ENCODE measurements at regions not wholly inside any gene's neighbourhood (a gene's known extent, or its start where the extent isn't known, plus 50 kb on each side); places are given as distances from the start of the nearest gene placed in this dataset.

GRCh38 chr17:53278466-53278865 lies 544.3 kb upstream of the KIF2B start:
- Histone ChIP-seq H3K27me3 (ENCODE audit: control insufficient read depth in 3 of 3, insufficient read depth in 3 of 3, low read length in 3 of 3) (no peaks in the 10 kb centered on the region), H3K4me3 (ENCODE audit: low read depth in 1 of 3, low read length in 3 of 3) (no peak overlapping the region), H3K36me3 (ENCODE audit: control insufficient read depth in 3 of 3, insufficient read depth in 2 of 3, low read depth in 1 of 3, low read length in 3 of 3) (no peaks in the 10 kb centered on the region), H3K9me3 (ENCODE audit: control insufficient read depth in 2 of 2, insufficient read depth in 1 of 2, low read depth in 1 of 2, low read length in 1 of 2) (no peaks in the 10 kb centered on the region), H3K4me1 (ENCODE audit: control insufficient read depth in 3 of 3, insufficient read depth in 2 of 3, low read depth in 1 of 3, low read length in 2 of 3) (no peaks in the 10 kb centered on the region), H3K27ac (ENCODE audit: low read depth in 1 of 3, low read length in 2 of 3) (no peak overlapping the region)
- 73 to 88% (median 80%) methylated on average over 1 of the region's 1 CpG for WGBS, 3 donors
- DNase-seq (no peak), FAIRE-seq (no peak)

- no peaks in the 10 kb centered on the region for H3K4me1 ChIP-seq (ENCODE audit: control insufficient read depth in 3 of 3, insufficient read depth in 2 of 3, low read depth in 1 of 3, low read length in 2 of 3)
- 50 to 57% (median 56%) methylated on average over 2 of the region's 2 CpGs for WGBS, 3 donors
- H3K4me3 ChIP-seq (ENCODE audit: low read depth in 1 of 3, low read length in 3 of 3) = no peak overlapping the region
- DNase-seq (no peak), FAIRE-seq (no peak)
- no peak overlapping the region for H3K27ac ChIP-seq (ENCODE audit: low read depth in 1 of 3, low read length in 2 of 3)
- no peaks in the 10 kb centered on the region for H3K9me3 ChIP-seq (ENCODE audit: control insufficient read depth in 2 of 2, insufficient read depth in 1 of 2, low read depth in 1 of 2, low read length in 1 of 2)
- no peaks in the 10 kb centered on the region for H3K36me3 ChIP-seq (ENCODE audit: control insufficient read depth in 3 of 3, insufficient read depth in 2 of 3, low read depth in 1 of 3, low read length in 3 of 3)
- H3K27me3 ChIP-seq (ENCODE audit: control insufficient read depth in 3 of 3, insufficient read depth in 3 of 3, low read length in 3 of 3) = no peaks in the 10 kb centered on the region
Measured at GRCh38 chr17:53273126-53273525, 549.6 kb upstream of the KIF2B start.

DNA sequence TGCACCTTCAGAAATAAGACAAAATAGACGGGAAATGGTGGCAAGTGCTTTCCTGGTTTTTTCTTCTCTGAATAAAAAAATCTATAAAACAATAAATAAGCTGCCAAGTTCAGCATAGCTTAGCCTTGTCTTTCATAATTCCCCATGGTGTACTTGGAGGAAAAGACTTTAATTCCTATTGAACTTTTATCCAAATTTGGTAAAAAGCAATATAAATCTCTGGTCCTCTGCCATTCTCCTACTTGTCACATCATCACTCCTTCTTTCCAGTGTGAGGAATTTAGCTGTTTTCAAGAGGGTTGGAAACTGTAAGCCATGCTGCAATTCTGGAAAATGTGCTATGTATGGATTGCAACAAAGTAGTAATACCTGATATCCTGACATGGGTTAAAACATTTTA lies 551.8 kb upstream of the KIF2B start:
- Histone ChIP-seq H3K4me1 (ENCODE audit: control insufficient read depth in 3 of 3, insufficient read depth in 2 of 3, low read depth in 1 of 3, low read length in 2 of 3) (no peaks in the 10 kb centered on the region), H3K4me3 (ENCODE audit: low read depth in 1 of 3, low read length in 3 of 3) (no peak overlapping the region), H3K27me3 (ENCODE audit: control insufficient read depth in 3 of 3, insufficient read depth in 3 of 3, low read length in 3 of 3) (no peaks in the 10 kb centered on the region), H3K27ac (ENCODE audit: low read depth in 1 of 3, low read length in 2 of 3) (no peak overlapping the region), H3K36me3 (ENCODE audit: control insufficient read depth in 3 of 3, insufficient read depth in 2 of 3, low read depth in 1 of 3, low read length in 3 of 3) (no peaks in the 10 kb centered on the region), H3K9me3 (ENCODE audit: control insufficient read depth in 2 of 2, insufficient read depth in 1 of 2, low read depth in 1 of 2, low read length in 1 of 2) (no peaks in the 10 kb centered on the region)
- 62 to 79% (median 72%) methylated on average over 1 of the region's 1 CpG for WGBS, 3 donors
- no peak for FAIRE-seq
- DNase-seq = no peak

GRCh38 chr17:53264730-53265129 lies 558.0 kb upstream of the KIF2B start:
- no peak overlapping the region for H3K27ac ChIP-seq (ENCODE audit: low read depth in 1 of 3, low read length in 2 of 3)
- no peak overlapping the region for H3K4me3 ChIP-seq (ENCODE audit: low read depth in 1 of 3, low read length in 3 of 3)
- no peaks in the 10 kb centered on the region for H3K27me3 ChIP-seq (ENCODE audit: control insufficient read depth in 3 of 3, insufficient read depth in 3 of 3, low read length in 3 of 3)
- FAIRE-seq (no peak), DNase-seq (no peak)
- H3K36me3 ChIP-seq (ENCODE audit: control insufficient read depth in 3 of 3, insufficient read depth in 2 of 3, low read depth in 1 of 3, low read length in 3 of 3) = no peaks in the 10 kb centered on the region
- no peaks in the 10 kb centered on the region for H3K9me3 ChIP-seq (ENCODE audit: control insufficient read depth in 2 of 2, insufficient read depth in 1 of 2, low read depth in 1 of 2, low read length in 1 of 2)
- no peaks in the 10 kb centered on the region for H3K4me1 ChIP-seq (ENCODE audit: control insufficient read depth in 3 of 3, insufficient read depth in 2 of 3, low read depth in 1 of 3, low read length in 2 of 3)
- WGBS, 3 donors = 86 to 93% (median 91%) methylated on average over 1 of the region's 1 CpG

DNA sequence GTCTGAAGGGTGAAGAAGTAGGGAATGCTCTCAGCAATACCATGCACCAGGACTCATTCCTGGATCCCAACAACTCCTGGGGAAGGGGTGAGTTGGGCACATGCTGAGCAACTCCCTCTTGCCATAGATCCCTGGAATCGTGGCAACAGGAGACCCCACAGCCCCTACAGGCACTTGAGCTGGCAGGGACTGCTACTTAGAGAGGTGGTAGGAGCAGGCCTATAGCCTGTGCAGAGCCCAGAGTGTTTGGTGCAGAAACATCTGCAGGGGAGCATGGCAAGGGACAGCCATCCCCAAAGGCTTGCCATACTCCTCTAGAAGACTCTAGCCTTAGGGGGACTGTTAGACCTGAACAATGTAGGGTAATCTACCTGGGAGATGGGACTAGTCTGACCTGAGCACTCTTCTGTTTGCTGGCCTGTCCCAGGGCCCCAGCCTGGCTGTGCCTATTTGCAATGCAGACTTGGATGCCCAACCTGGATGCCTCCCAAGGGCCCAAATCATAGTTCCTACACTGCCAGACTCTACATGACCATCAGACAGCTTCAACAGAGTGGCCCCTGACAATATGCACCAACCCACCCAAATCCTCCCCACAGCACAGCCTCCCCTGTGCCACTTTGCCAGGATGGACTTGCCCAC lies 568.6 kb upstream of the KIF2B start:
- no peaks in the 10 kb centered on the region for H3K36me3 ChIP-seq (ENCODE audit: control insufficient read depth in 3 of 3, insufficient read depth in 2 of 3, low read depth in 1 of 3, low read length in 3 of 3)
- H3K9me3 ChIP-seq (ENCODE audit: control insufficient read depth in 2 of 2, insufficient read depth in 1 of 2, low read depth in 1 of 2, low read length in 1 of 2) = peaks cover 0 to 10% of the 10 kb centered on the region in 2 donors
- no peak overlapping the region for H3K27ac ChIP-seq (ENCODE audit: low read depth in 1 of 3, low read length in 2 of 3)
- FAIRE-seq (no peak), DNase-seq (no peak)
- WGBS, 3 donors = 0 to 41% (median 20%) methylated on average over 1 of the region's 1 CpG
- no peaks in the 10 kb centered on the region for H3K4me1 ChIP-seq (ENCODE audit: control insufficient read depth in 3 of 3, insufficient read depth in 2 of 3, low read depth in 1 of 3, low read length in 2 of 3)
- H3K27me3 ChIP-seq (ENCODE audit: control insufficient read depth in 3 of 3, insufficient read depth in 3 of 3, low read length in 3 of 3) = no peaks in the 10 kb centered on the region
- H3K4me3 ChIP-seq (ENCODE audit: low read depth in 1 of 3, low read length in 3 of 3) = no peak overlapping the region

GRCh38 chr17:53249036-53249435 lies 573.7 kb upstream of the KIF2B start:
- 13 to 23% (median 20%) methylated on average over 3 of the region's 3 CpGs for WGBS, 3 donors
- no peaks in the 10 kb centered on the region for H3K36me3 ChIP-seq (ENCODE audit: control insufficient read depth in 3 of 3, insufficient read depth in 2 of 3, low read depth in 1 of 3, low read length in 3 of 3)
- H3K27ac ChIP-seq (ENCODE audit: low read depth in 1 of 3, low read length in 2 of 3) = no peak overlapping the region
- no peak overlapping the region for H3K4me3 ChIP-seq (ENCODE audit: low read depth in 1 of 3, low read length in 3 of 3)
- no peak for DNase-seq
- no peaks in the 10 kb centered on the region for H3K4me1 ChIP-seq (ENCODE audit: control insufficient read depth in 3 of 3, insufficient read depth in 2 of 3, low read depth in 1 of 3, low read length in 2 of 3)
- no peaks in the 10 kb centered on the region for H3K9me3 ChIP-seq (ENCODE audit: control insufficient read depth in 2 of 2, insufficient read depth in 1 of 2, low read depth in 1 of 2, low read length in 1 of 2)
- FAIRE-seq = no peak
- H3K27me3 ChIP-seq (ENCODE audit: control insufficient read depth in 3 of 3, insufficient read depth in 3 of 3, low read length in 3 of 3) = no peaks in the 10 kb centered on the region

DNA sequence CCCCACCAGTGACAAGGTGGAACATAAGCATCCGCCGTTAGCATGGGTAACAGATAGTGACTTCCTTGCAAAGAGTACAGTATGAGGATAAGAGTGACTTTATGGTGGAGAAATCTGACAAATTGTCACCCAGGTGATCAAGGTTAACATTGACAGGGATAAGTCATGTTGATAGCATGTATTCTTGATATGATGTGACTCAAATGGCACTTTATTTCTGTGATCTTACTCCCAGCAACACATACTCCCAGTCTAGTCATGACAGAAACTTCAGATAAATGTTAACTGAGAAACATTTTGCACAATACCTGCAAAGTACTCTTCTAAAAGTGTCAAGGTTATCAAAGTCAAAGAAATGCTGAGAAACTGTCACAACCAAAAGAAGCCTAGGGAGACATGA lies 588.6 kb upstream of the KIF2B start:
- WGBS, 3 donors = 97 to 100% (median 99%) methylated on average over 2 of the region's 2 CpGs
- Histone ChIP-seq H3K36me3 (ENCODE audit: control insufficient read depth in 3 of 3, insufficient read depth in 2 of 3, low read depth in 1 of 3, low read length in 3 of 3) (no peaks in the 10 kb centered on the region), H3K4me1 (ENCODE audit: control insufficient read depth in 3 of 3, insufficient read depth in 2 of 3, low read depth in 1 of 3, low read length in 2 of 3) (no peaks in the 10 kb centered on the region), H3K9me3 (ENCODE audit: control insufficient read depth in 2 of 2, insufficient read depth in 1 of 2, low read depth in 1 of 2, low read length in 1 of 2) (no peaks in the 10 kb centered on the region), H3K27ac (ENCODE audit: low read depth in 1 of 3, low read length in 2 of 3) (no peak overlapping the region), H3K27me3 (ENCODE audit: control insufficient read depth in 3 of 3, insufficient read depth in 3 of 3, low read length in 3 of 3) (no peaks in the 10 kb centered on the region), H3K4me3 (ENCODE audit: low read depth in 1 of 3, low read length in 3 of 3) (no peak overlapping the region)
- DNase-seq (no peak), FAIRE-seq (no peak)

GRCh38 chr17:53227514-53227913 lies 595.2 kb upstream of the KIF2B start:
- no peak overlapping the region for H3K27ac ChIP-seq (ENCODE audit: low read depth in 1 of 3, low read length in 2 of 3)
- WGBS, 3 donors = 10 to 48% (median 39%) methylated on average over 2 of the region's 2 CpGs

GRCh38 chr17:53227111-53227510 lies 595.6 kb upstream of the KIF2B start:
- 38 to 45% (median 39%) methylated on average over 2 of the region's 2 CpGs for WGBS, 3 donors
- FAIRE-seq = no peak

More at GRCh38 chr17:53227514-53227913, 595.2 kb upstream of the KIF2B start:
- no peaks in the 10 kb centered on the region for H3K36me3 ChIP-seq (ENCODE audit: control insufficient read depth in 3 of 3, insufficient read depth in 2 of 3, low read depth in 1 of 3, low read length in 3 of 3)
- no peaks in the 10 kb centered on the region for H3K4me1 ChIP-seq (ENCODE audit: control insufficient read depth in 3 of 3, insufficient read depth in 2 of 3, low read depth in 1 of 3, low read length in 2 of 3)
- H3K9me3 ChIP-seq (ENCODE audit: control insufficient read depth in 2 of 2, insufficient read depth in 1 of 2, low read depth in 1 of 2, low read length in 1 of 2) = no peaks in the 10 kb centered on the region
- DNase-seq (peak; percentile 1 to 10), FAIRE-seq (no peak)
- H3K4me3 ChIP-seq (ENCODE audit: low read depth in 1 of 3, low read length in 3 of 3) = no peak overlapping the region
- no peaks in the 10 kb centered on the region for H3K27me3 ChIP-seq (ENCODE audit: control insufficient read depth in 3 of 3, insufficient read depth in 3 of 3, low read length in 3 of 3)

More at GRCh38 chr17:53227111-53227510, 595.6 kb upstream of the KIF2B start:
- Histone ChIP-seq H3K36me3 (ENCODE audit: control insufficient read depth in 3 of 3, insufficient read depth in 2 of 3, low read depth in 1 of 3, low read length in 3 of 3) (no peaks in the 10 kb centered on the region), H3K27me3 (ENCODE audit: control insufficient read depth in 3 of 3, insufficient read depth in 3 of 3, low read length in 3 of 3) (no peaks in the 10 kb centered on the region), H3K4me1 (ENCODE audit: control insufficient read depth in 3 of 3, insufficient read depth in 2 of 3, low read depth in 1 of 3, low read length in 2 of 3) (no peaks in the 10 kb centered on the region), H3K27ac (ENCODE audit: low read depth in 1 of 3, low read length in 2 of 3) (no peak overlapping the region), H3K9me3 (ENCODE audit: control insufficient read depth in 2 of 2, insufficient read depth in 1 of 2, low read depth in 1 of 2, low read length in 1 of 2) (no peaks in the 10 kb centered on the region), H3K4me3 (ENCODE audit: low read depth in 1 of 3, low read length in 3 of 3) (no peak overlapping the region)
- DNase-seq = no peak

Measured in small intestine (tissue), 7 donors.